PFSK-1 (cell line): ENCODE measurements at regions not wholly inside any gene's neighbourhood (a gene's known extent, or its start where the extent isn't known, plus 50 kb on each side); places are given as distances from the start of the nearest gene placed in this dataset.

Source experiments
- FOXP2 ChIP-seq: optimal IDR thresholded peaks from 2 replicates; pipeline ENCODE3; 2011; ENCODE audit warnings: borderline replicate concordance, control low read depth, inconsistent platforms; ENCODE audit not compliant: insufficient read depth; ENCODE audit errors: extremely low read length, extremely low read depth
- POLR2AphosphoS5 ChIP-seq: IDR thresholded peaks from 2 replicates; pipeline ENCODE4 v1.6.1; 2012; ENCODE audit warnings: low read depth, mild to moderate bottlenecking, control low read depth, low read length, moderate library complexity
- SIN3A ChIP-seq: IDR thresholded peaks from 2 replicates; pipeline ENCODE4 v1.6.1; 2012; ENCODE audit warnings: mild to moderate bottlenecking, low read length, moderate library complexity, borderline replicate concordance; ENCODE audit not compliant: insufficient read depth
- TAF1 ChIP-seq: IDR thresholded peaks from 2 replicates; pipeline ENCODE4 v1.6.1; 2012; ENCODE audit warnings: low read length, control low read depth, borderline replicate concordance; ENCODE audit not compliant: insufficient read depth
- TF ChIP-seq, protein P1 (sequence below), 2 experiments: IDR thresholded peaks; 2 replicates each; pipeline versions ENCODE4 v1.6.1 to v1.8.0; 2011 to 2012; ENCODE audit warnings: low read depth in 2 of 2, low read length in 2 of 2, control low read depth in 1 of 2, inconsistent platforms in 1 of 2, mild to moderate bottlenecking in 1 of 2, moderate library complexity in 1 of 2; ENCODE audit not compliant: insufficient read depth in 1 of 2

DNA sequence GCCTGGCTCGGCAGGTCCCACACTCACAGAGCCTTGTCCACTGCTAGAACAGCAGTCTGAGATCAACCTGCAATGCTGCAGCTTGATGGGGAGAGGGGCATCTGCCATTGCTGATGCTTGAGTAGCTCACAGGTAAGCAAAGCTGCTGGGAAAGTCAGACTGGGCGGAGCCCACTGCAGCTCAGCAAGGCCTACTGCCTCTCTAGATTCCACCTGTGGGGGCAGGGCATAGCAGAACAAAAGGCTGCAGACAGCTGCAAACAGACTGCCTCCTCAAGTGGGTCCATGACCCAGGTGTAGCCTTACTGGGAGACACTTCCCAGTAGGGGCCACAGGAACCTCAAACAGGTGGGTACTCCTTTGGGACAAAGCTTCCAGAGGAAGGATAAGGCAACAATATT lies 110.6 kb upstream of the ADAMTS3 start:
- TF ChIP-seq TAF1: no peak
- no peak for TF ChIP-seq POLR2AphosphoS5
- no peak for TF ChIP-seq SIN3A
- TF ChIP-seq, protein P1, sequence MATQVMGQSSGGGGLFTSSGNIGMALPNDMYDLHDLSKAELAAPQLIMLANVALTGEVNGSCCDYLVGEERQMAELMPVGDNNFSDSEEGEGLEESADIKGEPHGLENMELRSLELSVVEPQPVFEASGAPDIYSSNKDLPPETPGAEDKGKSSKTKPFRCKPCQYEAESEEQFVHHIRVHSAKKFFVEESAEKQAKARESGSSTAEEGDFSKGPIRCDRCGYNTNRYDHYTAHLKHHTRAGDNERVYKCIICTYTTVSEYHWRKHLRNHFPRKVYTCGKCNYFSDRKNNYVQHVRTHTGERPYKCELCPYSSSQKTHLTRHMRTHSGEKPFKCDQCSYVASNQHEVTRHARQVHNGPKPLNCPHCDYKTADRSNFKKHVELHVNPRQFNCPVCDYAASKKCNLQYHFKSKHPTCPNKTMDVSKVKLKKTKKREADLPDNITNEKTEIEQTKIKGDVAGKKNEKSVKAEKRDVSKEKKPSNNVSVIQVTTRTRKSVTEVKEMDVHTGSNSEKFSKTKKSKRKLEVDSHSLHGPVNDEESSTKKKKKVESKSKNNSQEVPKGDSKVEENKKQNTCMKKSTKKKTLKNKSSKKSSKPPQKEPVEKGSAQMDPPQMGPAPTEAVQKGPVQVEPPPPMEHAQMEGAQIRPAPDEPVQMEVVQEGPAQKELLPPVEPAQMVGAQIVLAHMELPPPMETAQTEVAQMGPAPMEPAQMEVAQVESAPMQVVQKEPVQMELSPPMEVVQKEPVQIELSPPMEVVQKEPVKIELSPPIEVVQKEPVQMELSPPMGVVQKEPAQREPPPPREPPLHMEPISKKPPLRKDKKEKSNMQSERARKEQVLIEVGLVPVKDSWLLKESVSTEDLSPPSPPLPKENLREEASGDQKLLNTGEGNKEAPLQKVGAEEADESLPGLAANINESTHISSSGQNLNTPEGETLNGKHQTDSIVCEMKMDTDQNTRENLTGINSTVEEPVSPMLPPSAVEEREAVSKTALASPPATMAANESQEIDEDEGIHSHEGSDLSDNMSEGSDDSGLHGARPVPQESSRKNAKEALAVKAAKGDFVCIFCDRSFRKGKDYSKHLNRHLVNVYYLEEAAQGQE (IDR thresholded peaks at IDR 0.05; ENCODE audit: insufficient read depth in 1 of 2, low read depth in 2 of 2, low read length in 2 of 2): no peak
- TF ChIP-seq FOXP2: no peak
